PFSK-1 (cell line): ENCODE measurements at regions not wholly inside any gene's neighbourhood (a gene's known extent, or its start where the extent isn't known, plus 50 kb on each side); places are given as distances from the start of the nearest gene placed in this dataset.

Source experiments
- FOXP2 ChIP-seq: optimal IDR thresholded peaks from 2 replicates; pipeline ENCODE3; 2011; ENCODE audit warnings: borderline replicate concordance, control low read depth, inconsistent platforms; ENCODE audit not compliant: insufficient read depth; ENCODE audit errors: extremely low read length, extremely low read depth
- POLR2AphosphoS5 ChIP-seq: IDR thresholded peaks from 2 replicates; pipeline ENCODE4 v1.6.1; 2012; ENCODE audit warnings: low read depth, mild to moderate bottlenecking, control low read depth, low read length, moderate library complexity
- SIN3A ChIP-seq: IDR thresholded peaks from 2 replicates; pipeline ENCODE4 v1.6.1; 2012; ENCODE audit warnings: mild to moderate bottlenecking, low read length, moderate library complexity, borderline replicate concordance; ENCODE audit not compliant: insufficient read depth
- TAF1 ChIP-seq: IDR thresholded peaks from 2 replicates; pipeline ENCODE4 v1.6.1; 2012; ENCODE audit warnings: low read length, control low read depth, borderline replicate concordance; ENCODE audit not compliant: insufficient read depth
- TF ChIP-seq, protein P1 (sequence below), 2 experiments: IDR thresholded peaks; 2 replicates each; pipeline versions ENCODE4 v1.6.1 to v1.8.0; 2011 to 2012; ENCODE audit warnings: low read depth in 2 of 2, low read length in 2 of 2, control low read depth in 1 of 2, inconsistent platforms in 1 of 2, mild to moderate bottlenecking in 1 of 2, moderate library complexity in 1 of 2; ENCODE audit not compliant: insufficient read depth in 1 of 2

DNA sequence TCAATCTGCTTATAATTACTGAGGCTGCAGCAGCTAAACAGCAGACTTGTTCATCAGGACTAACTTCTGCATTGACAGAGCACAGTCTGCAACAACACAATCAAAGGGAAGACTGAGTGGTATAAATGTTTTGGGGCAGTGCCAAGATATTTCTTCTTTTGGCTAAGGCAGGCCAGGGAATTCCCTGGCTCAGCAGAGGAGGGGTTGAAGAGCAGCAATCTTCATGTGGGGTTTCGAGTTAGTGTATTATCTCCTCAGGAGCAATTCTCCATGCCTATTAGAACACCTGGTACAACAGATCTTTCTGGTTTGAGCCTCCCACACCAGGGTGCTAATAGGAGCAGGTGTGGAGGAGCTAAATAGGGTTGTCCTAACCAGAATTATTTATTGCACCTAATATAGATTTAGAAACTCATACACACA lies 103.0 kb upstream of the STK17B start:
- TF ChIP-seq FOXP2: no peak
- TF ChIP-seq, protein P1, sequence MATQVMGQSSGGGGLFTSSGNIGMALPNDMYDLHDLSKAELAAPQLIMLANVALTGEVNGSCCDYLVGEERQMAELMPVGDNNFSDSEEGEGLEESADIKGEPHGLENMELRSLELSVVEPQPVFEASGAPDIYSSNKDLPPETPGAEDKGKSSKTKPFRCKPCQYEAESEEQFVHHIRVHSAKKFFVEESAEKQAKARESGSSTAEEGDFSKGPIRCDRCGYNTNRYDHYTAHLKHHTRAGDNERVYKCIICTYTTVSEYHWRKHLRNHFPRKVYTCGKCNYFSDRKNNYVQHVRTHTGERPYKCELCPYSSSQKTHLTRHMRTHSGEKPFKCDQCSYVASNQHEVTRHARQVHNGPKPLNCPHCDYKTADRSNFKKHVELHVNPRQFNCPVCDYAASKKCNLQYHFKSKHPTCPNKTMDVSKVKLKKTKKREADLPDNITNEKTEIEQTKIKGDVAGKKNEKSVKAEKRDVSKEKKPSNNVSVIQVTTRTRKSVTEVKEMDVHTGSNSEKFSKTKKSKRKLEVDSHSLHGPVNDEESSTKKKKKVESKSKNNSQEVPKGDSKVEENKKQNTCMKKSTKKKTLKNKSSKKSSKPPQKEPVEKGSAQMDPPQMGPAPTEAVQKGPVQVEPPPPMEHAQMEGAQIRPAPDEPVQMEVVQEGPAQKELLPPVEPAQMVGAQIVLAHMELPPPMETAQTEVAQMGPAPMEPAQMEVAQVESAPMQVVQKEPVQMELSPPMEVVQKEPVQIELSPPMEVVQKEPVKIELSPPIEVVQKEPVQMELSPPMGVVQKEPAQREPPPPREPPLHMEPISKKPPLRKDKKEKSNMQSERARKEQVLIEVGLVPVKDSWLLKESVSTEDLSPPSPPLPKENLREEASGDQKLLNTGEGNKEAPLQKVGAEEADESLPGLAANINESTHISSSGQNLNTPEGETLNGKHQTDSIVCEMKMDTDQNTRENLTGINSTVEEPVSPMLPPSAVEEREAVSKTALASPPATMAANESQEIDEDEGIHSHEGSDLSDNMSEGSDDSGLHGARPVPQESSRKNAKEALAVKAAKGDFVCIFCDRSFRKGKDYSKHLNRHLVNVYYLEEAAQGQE (IDR thresholded peaks at IDR 0.05; ENCODE audit: insufficient read depth in 1 of 2, low read depth in 2 of 2, low read length in 2 of 2): no peak
- TF ChIP-seq SIN3A: no peak
- TF ChIP-seq POLR2AphosphoS5: no peak
- no peak for TF ChIP-seq TAF1

DNA sequence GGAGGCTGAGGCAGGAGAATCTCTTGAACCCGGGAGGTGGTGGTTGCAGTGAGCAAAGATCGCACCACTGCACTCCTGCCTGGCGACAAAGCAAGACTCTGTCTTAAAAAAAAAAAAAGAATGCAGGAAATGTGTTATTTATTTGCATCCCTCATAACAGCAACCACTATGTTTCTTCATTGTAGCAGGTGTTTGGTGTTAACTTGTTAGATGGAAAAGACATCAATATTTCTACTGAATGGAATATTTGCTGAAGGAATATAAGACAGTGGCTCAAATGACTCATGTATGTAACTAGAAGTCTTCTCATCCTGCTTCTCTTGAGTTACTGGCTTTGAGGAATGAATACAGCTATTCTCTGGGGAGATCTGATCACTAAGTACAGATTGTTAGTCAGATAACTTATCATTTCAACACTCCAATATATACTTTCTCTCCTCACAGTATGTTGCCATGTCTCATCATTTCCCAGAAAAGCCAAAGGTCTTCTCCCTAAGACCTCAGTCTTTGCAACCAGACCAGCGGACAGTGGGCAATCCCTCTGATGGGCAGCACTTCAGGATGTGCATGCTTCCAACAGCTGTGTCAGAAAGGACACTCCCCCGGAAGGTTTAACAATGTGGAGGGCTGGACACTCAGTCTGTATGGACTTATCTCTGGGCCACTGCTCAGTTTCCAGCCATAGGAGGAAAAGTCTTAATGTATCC lies 104.4 kb upstream of the STK17B start:
- no peak for TF ChIP-seq FOXP2
- no peak for TF ChIP-seq POLR2AphosphoS5
- TF ChIP-seq TAF1: no peak
- 0 out of 2 replicates have a peak, but pooled peaks have one; percentile 57 for TF ChIP-seq SIN3A

DNA sequence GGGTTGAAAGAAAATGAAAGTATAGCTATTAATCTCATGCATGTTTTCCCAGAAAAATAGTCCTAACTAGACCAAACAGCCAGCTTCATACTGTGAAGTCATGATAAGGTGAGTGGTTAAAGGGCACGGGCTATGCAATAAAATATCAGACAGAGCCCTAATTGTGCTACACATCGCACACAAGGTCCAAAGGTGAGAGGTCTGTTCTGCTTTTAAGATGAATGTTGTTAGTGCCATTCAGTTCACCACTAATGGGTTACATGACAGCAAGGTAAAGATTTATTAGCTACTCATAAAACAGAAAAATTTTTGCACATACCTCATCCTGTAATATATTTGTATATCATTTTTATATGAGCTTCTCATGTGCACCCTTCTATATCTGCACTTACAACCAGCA lies 105.0 kb upstream of the STK17B start:
- TF ChIP-seq POLR2AphosphoS5: no peak
- no peak for TF ChIP-seq FOXP2
- TF ChIP-seq, protein P1 (IDR thresholded peaks at IDR 0.05; ENCODE audit: insufficient read depth in 1 of 2, low read depth in 2 of 2, low read length in 2 of 2): no peak
- no peak for TF ChIP-seq TAF1
- TF ChIP-seq SIN3A: no peak

DNA sequence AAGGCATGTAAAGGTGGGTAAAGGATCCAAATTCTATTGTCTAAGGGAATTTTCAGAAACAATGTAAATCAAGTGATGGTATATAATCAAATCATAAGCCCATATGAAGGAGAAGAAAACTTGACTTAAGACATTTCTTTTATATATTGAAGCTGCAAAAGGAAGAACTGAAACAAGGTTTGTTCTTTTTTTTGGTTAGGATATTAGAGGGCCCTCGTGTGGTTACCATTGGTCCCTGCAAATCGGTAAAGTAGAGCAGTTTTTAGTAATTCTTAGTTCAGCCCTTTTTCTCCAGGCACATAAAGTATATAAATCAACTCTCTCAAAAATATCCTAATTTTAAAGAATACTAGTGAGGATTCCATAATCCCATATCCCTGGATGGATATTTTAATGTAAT lies 105.6 kb upstream of the STK17B start:
- TF ChIP-seq FOXP2: no peak

DNA sequence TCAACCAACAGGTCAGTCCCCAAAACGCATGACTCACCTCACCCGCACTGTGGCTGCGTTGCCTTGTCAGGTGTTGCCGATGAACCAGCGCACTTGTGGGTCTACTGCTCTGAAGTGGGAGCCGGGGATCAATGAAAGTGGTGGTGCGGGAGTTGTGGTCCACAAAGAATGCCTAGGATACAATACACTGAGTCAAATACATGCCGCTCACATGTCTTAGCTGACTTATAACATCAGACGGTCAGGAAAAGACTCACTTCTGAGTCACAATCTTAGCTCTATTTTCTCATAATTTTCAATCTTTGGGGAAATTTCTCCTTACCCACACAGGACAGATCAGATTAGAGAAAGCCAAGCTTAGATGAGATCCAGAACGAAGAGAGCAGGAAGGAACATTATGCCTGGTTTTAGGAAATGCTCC lies 107.1 kb upstream of the STK17B start:
- TF ChIP-seq, protein P1 (IDR thresholded peaks at IDR 0.05; ENCODE audit: insufficient read depth in 1 of 2, low read depth in 2 of 2, low read length in 2 of 2): no peak
- TF ChIP-seq FOXP2: no peak

DNA sequence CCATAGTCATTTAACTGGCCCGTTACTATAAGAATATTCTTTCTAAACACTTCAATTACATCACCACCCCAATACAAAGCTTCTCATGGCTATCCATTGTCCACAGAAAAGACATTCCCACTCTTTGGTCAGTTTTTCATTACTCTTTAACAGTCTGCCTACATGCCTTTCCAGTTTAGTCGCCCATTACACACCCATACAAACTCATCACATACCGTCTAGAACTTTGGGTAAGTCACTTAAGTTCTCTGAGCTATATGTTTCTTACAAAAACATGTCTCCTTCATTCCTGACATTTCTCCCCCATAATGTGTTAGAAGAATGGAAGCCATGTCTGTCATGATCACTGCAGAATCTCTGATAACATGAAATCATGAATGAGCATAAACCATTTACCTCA lies 108.2 kb upstream of the STK17B start:
- no peak for TF ChIP-seq FOXP2
- no peak for TF ChIP-seq POLR2AphosphoS5
- TF ChIP-seq SIN3A: no peak
- TF ChIP-seq, protein P1 (IDR thresholded peaks at IDR 0.05; ENCODE audit: insufficient read depth in 1 of 2, low read depth in 2 of 2, low read length in 2 of 2): no peak
- no peak for TF ChIP-seq TAF1
